NCI-H524 (cell line): ENCODE measurements at regions not wholly inside any gene's neighbourhood (a gene's known extent, or its start where the extent isn't known, plus 50 kb on each side); places are given as distances from the start of the nearest gene placed in this dataset.

Source experiments
- DNase-seq, 2 experiments: peaks; one replicate each; lab custom pipeline; 2025; lab: John Stamatoyannopoulos, UW

GRCh38 chr21:41565550-41565949 lies 57.6 kb upstream of the TMPRSS2 start:
- no peak for DNase-seq

- no peak for DNase-seq
Measured at GRCh38 chr21:41564871-41565274, 56.9 kb upstream of the TMPRSS2 start.

- no peak for DNase-seq
Measured at GRCh38 chr21:41562101-41563000, 54.4 kb upstream of the TMPRSS2 start.

GRCh38 chr21:41561701-41562100 lies 53.7 kb upstream of the TMPRSS2 start:
- DNase-seq = no peak

GRCh38 chr21:41560661-41561158 lies 52.8 kb upstream of the TMPRSS2 start:
- DNase-seq = no peak

GRCh38 chr21:41559658-41560631 lies 52.0 kb upstream of the TMPRSS2 start:
- DNase-seq = no peak

- DNase-seq = no peak
Measured at GRCh38 chr21:41558842-41559241, 50.9 kb upstream of the TMPRSS2 start.

- DNase-seq = no peak
Measured at GRCh38 chr21:41557884-41558283, 49.9 kb upstream of the TMPRSS2 start.
